HL-60 (cell line): ENCODE measurements at regions not wholly inside any gene's neighbourhood (a gene's known extent, or its start where the extent isn't known, plus 50 kb on each side); places are given as distances from the start of the nearest gene placed in this dataset.

Experiments
- DNase-seq, 2 experiments: peaks; one replicate each; pipeline ENCODE4 v3.0.0-alpha.2; 2010 to 2020; ENCODE audit warnings: low read depth in 1 of 2, low spot score in 1 of 2
- H3K27ac ChIP-seq: fragments of 250-450 bp; sonication (Bioruptor Pico); replicated peaks from 2 replicates; pipeline ENCODE4 v1.5.1; 2020; ENCODE audit warnings: mild to moderate bottlenecking, moderate library complexity
- H3K27me3 ChIP-seq: fragments of 250-450 bp; sonication (Bioruptor Pico); 2 replicates; pipeline ENCODE4 v1.5.1; 2021; ENCODE audit warnings: mild to moderate bottlenecking, moderate library complexity; ENCODE audit not compliant: insufficient read depth, poor library complexity, severe bottlenecking
- H3K4me3 ChIP-seq: replicated peaks from 2 replicates; pipeline ENCODE4 v1.5.1; 2011; ENCODE audit warnings: mild to moderate bottlenecking, control low read depth, low read length; ENCODE audit not compliant: insufficient read depth
- GABPA ChIP-seq: IDR thresholded peaks from 2 replicates; pipeline ENCODE4 v1.6.1; 2012; ENCODE audit warnings: low read depth
- POLR2AphosphoS5 ChIP-seq: IDR thresholded peaks from 2 replicates; pipeline ENCODE4 v1.6.1; 2012; ENCODE audit warnings: low read depth
- SPI1 ChIP-seq: IDR thresholded peaks from 2 replicates; pipeline ENCODE4 v1.6.1; 2012; ENCODE audit warnings: low read depth, mild to moderate bottlenecking, borderline replicate concordance
- TF ChIP-seq, protein P1 (sequence below): IDR thresholded peaks from 2 replicates; pipeline ENCODE4 v1.6.1; 2012; ENCODE audit warnings: low read depth; ENCODE audit not compliant: insufficient replicate concordance
- TF ChIP-seq, protein P2 (sequence below): IDR thresholded peaks from one replicate; pipeline ENCODE4 v1.5.1; 2011; ENCODE audit warnings: low read length, control low read depth, inconsistent platforms; ENCODE audit not compliant: insufficient read depth

DNA sequence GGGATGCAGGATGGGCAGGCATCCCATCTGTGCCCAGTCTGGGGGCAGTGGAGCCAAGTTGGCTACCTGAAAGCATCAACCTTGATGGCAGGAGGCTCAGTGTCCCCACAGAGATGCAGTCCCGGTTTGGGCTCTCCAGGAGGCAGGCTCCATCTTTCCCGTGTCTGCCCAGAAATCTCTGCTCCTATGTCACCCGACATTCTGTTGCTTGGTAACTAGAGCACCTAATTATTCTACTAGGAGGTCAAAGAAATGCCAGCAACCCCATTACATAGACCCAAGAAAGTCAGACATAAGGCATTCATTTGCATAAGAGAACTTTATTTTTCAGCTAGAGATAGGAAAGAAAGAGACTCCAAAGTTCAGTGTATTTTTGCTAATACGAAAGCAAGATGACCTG, 100.3 kb upstream of the BACE2 start:
- TF ChIP-seq SPI1 = no peak
- TF ChIP-seq POLR2AphosphoS5 = no peak
- TF ChIP-seq, protein P1, sequence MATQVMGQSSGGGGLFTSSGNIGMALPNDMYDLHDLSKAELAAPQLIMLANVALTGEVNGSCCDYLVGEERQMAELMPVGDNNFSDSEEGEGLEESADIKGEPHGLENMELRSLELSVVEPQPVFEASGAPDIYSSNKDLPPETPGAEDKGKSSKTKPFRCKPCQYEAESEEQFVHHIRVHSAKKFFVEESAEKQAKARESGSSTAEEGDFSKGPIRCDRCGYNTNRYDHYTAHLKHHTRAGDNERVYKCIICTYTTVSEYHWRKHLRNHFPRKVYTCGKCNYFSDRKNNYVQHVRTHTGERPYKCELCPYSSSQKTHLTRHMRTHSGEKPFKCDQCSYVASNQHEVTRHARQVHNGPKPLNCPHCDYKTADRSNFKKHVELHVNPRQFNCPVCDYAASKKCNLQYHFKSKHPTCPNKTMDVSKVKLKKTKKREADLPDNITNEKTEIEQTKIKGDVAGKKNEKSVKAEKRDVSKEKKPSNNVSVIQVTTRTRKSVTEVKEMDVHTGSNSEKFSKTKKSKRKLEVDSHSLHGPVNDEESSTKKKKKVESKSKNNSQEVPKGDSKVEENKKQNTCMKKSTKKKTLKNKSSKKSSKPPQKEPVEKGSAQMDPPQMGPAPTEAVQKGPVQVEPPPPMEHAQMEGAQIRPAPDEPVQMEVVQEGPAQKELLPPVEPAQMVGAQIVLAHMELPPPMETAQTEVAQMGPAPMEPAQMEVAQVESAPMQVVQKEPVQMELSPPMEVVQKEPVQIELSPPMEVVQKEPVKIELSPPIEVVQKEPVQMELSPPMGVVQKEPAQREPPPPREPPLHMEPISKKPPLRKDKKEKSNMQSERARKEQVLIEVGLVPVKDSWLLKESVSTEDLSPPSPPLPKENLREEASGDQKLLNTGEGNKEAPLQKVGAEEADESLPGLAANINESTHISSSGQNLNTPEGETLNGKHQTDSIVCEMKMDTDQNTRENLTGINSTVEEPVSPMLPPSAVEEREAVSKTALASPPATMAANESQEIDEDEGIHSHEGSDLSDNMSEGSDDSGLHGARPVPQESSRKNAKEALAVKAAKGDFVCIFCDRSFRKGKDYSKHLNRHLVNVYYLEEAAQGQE = no peak
- TF ChIP-seq GABPA = no peak
- TF ChIP-seq, protein P2, sequence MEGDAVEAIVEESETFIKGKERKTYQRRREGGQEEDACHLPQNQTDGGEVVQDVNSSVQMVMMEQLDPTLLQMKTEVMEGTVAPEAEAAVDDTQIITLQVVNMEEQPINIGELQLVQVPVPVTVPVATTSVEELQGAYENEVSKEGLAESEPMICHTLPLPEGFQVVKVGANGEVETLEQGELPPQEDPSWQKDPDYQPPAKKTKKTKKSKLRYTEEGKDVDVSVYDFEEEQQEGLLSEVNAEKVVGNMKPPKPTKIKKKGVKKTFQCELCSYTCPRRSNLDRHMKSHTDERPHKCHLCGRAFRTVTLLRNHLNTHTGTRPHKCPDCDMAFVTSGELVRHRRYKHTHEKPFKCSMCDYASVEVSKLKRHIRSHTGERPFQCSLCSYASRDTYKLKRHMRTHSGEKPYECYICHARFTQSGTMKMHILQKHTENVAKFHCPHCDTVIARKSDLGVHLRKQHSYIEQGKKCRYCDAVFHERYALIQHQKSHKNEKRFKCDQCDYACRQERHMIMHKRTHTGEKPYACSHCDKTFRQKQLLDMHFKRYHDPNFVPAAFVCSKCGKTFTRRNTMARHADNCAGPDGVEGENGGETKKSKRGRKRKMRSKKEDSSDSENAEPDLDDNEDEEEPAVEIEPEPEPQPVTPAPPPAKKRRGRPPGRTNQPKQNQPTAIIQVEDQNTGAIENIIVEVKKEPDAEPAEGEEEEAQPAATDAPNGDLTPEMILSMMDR = no peak
- no peak for DNase-seq

DNA sequence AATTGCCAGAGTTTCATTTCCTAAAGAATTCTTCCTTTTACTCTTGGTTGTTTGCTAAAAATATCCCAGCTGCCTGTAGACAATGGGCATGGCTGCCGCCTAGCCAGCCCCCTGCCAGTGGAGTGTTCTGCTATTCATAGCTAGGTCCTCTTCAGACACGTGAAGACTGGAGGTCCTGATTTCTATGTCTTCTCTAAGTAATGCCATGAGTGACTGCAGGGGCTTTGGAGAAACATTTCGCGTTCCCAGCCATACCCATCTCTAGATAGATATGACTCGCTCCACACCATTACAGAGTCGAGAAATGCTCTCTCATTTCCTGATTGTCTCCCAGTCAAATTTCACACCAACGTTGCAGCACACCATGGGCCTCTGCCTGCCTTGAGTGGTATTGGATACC, 99.5 kb upstream of the BACE2 start:
- H3K27ac ChIP-seq = no peak overlapping the region
- TF ChIP-seq, protein P2 = no peak
- no peak for TF ChIP-seq GABPA
- TF ChIP-seq, protein P1 = no peak
- no peak for TF ChIP-seq SPI1
- TF ChIP-seq POLR2AphosphoS5 = no peak
- H3K4me3 ChIP-seq = peak overlapping the region; percentile 6; the same call in 1 of the 2 replicates
- peaks cover 7% of the 10 kb centered on the region for H3K27me3 ChIP-seq
- no peak for DNase-seq

More for the DNA sequence above, 100.3 kb upstream of the BACE2 start:
- H3K27ac ChIP-seq = no peak overlapping the region
- H3K4me3 ChIP-seq = no peak overlapping the region
- peaks cover 7% of the 10 kb centered on the region for H3K27me3 ChIP-seq

DNA sequence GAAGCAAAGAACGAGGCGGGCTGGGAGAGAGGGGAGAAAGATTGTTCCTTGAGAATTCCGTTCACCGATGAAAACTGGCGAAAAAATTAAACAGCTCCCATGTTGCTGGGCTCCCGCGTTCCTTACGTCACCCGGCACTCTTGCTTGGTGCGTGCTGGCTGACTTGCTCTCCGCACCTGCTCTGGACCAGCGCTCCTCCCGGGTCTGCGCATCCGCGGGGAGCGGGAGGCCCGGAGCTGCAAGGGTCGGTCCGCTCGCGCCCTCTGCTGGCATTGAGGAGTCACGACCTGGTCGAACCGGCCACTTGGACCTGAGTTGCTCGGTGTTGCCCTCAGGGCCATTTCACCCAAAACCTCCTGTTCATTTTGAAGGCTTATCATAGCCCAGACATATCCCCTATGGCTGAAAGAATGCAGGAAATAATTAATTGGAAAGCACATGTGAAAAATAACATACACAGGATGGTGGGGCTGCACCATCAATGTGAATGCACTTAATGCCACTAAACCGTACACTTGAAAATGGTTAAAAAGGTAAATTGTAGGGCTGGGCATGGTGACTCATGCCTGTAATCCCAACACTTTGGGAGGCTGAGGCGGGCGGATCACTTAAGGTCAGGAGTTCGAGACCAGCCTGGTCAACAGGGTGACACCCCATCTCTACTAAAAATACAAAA, 98.9 kb upstream of the BACE2 start:
- Histone ChIP-seq H3K27me3 (peaks cover 7% of the 10 kb centered on the region), H3K27ac (no peak overlapping the region), H3K4me3 (peak overlapping the region; percentile 6; the same call in 1 of the 2 replicates)
- no peak for TF ChIP-seq POLR2AphosphoS5
- TF ChIP-seq, protein P2 = peak; percentile 82
- peak; percentile 42 to 63 for DNase-seq

DNA sequence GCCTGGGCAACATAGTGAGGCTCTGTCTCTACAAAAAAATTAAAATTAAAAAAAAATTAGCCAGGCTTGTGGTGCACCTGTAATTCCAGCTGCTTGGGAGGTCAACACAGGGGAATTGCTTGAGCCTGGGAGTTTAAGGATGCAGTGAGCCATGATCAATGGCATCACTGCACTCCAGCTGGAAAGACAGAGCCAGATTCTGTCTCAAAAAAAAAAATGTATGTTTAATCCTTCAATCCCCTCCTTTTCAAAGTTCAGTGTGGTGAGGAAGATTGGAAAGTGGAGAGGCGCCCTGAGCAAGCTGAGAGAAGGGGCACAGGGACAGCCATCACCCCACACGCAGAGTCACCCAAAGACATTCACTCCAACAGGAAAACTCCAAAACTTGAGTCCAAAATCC, 97.7 kb upstream of the BACE2 start:
- no peak for TF ChIP-seq SPI1
- TF ChIP-seq, protein P1 = no peak
- DNase-seq = no peak
- H3K27ac ChIP-seq = no peak overlapping the region
- peaks cover 7% of the 10 kb centered on the region for H3K27me3 ChIP-seq
- H3K4me3 ChIP-seq = no peak overlapping the region
